Fibroblast of peridontal ligament (primary cell): ENCODE measurements at regions not wholly inside any gene's neighbourhood (a gene's known extent, or its start where the extent isn't known, plus 50 kb on each side); places are given as distances from the start of the nearest gene placed in this dataset.

Experiments used
- DNase-seq: peaks from one replicate; pipeline ENCODE4 v3.0.0-alpha.2; 2010; ENCODE audit errors: extremely low read depth

GRCh38 chr20:51876313-51876940 lies 74.1 kb upstream of the SALL4 start:
- peak; percentile 13 for DNase-seq

GRCh38 chr20:51873652-51874051 lies 71.3 kb upstream of the SALL4 start:
- DNase-seq: no peak

- DNase-seq: no peak
Measured at GRCh38 chr20:51871943-51872342, 69.6 kb upstream of the SALL4 start.

GRCh38 chr20:51869002-51869401 lies 66.7 kb upstream of the SALL4 start:
- DNase-seq: no peak

GRCh38 chr20:51867251-51867650 lies 64.9 kb upstream of the SALL4 start:
- DNase-seq: no peak

GRCh38 chr20:51864967-51865366 lies 62.6 kb upstream of the SALL4 start:
- no peak for DNase-seq

- DNase-seq: no peak
Measured at GRCh38 chr20:51862796-51863195, 60.5 kb upstream of the SALL4 start.

GRCh38 chr20:51861726-51862466 lies 59.6 kb upstream of the SALL4 start:
- DNase-seq: no peak

- peak; percentile 36 for DNase-seq
Measured at GRCh38 chr20:51860111-51860882, 58.0 kb upstream of the SALL4 start.

- DNase-seq: no peak
Measured at GRCh38 chr20:51856432-51856831, 54.1 kb upstream of the SALL4 start.

GRCh38 chr20:51854921-51855320 lies 52.6 kb upstream of the SALL4 start:
- DNase-seq: no peak
